NCI-H187 (cell line): ENCODE measurements at regions not wholly inside any gene's neighbourhood (a gene's known extent, or its start where the extent isn't known, plus 50 kb on each side); places are given as distances from the start of the nearest gene placed in this dataset.
"Not testable (repeated sequence)": the region's sequence is repeated elsewhere in the genome, so short reads cannot be mapped to it uniquely, and the experiment has no call there.

Experiments used
- DNase-seq, 2 experiments: peaks; one replicate each; lab custom pipeline; 2025; lab: John Stamatoyannopoulos, UW

GRCh38 chr12:9449657-9450126, 158.0 kb downstream of the KLRB1 start:
- not testable (repeated sequence) for DNase-seq

- no peak for DNase-seq
Observed at GRCh38 chr12:9449181-9449580, 158.5 kb downstream of the KLRB1 start.

GRCh38 chr12:9448648-9449047, 159.1 kb downstream of the KLRB1 start:
- DNase-seq, result not testable (repeated sequence)

GRCh38 chr12:9447791-9448614, 159.7 kb downstream of the KLRB1 start:
- peak; percentile 24 to 64 for DNase-seq

- DNase-seq, result not testable (repeated sequence)
Observed at GRCh38 chr12:9446883-9447761, 160.6 kb downstream of the KLRB1 start.

- DNase-seq, result not testable (repeated sequence)
Observed at GRCh38 chr12:9440428-9440827, 167.3 kb downstream of the KLRB1 start.

GRCh38 chr12:9435682-9436081, 172.0 kb downstream of the KLRB1 start:
- not testable (repeated sequence) for DNase-seq

GRCh38 chr12:9430385-9430784, 177.3 kb downstream of the KLRB1 start:
- DNase-seq, result not testable (repeated sequence)

GRCh38 chr12:9428856-9429255, 178.9 kb downstream of the KLRB1 start:
- not testable (repeated sequence) for DNase-seq

- not testable (repeated sequence) for DNase-seq
Observed at GRCh38 chr12:9425429-9425828, 182.3 kb downstream of the KLRB1 start.

- DNase-seq, result not testable (repeated sequence)
Observed at GRCh38 chr12:9424175-9424740, 183.5 kb downstream of the KLRB1 start.

GRCh38 chr12:9422689-9423088, 185.0 kb downstream of the KLRB1 start:
- not testable (repeated sequence) for DNase-seq

GRCh38 chr12:9421520-9422086, 186.1 kb downstream of the KLRB1 start:
- DNase-seq, result not testable (repeated sequence)

- DNase-seq, result not testable (repeated sequence)
Observed at GRCh38 chr12:9420817-9421519, 186.7 kb downstream of the KLRB1 start.

- DNase-seq, result not testable (repeated sequence)
Observed at GRCh38 chr12:9418669-9419041, 189.1 kb downstream of the KLRB1 start.

GRCh38 chr12:9417947-9418668, 189.6 kb downstream of the KLRB1 start:
- not testable (repeated sequence) for DNase-seq

GRCh38 chr12:9417341-9417740, 190.4 kb downstream of the KLRB1 start:
- DNase-seq, result not testable (repeated sequence)

- DNase-seq, result not testable (repeated sequence)
Observed at GRCh38 chr12:9416346-9416745, 191.4 kb downstream of the KLRB1 start.

- DNase-seq, result not testable (repeated sequence)
Observed at GRCh38 chr12:9415898-9416297, 191.8 kb downstream of the KLRB1 start.

GRCh38 chr12:9413862-9414261, 193.9 kb downstream of the KLRB1 start:
- not testable (repeated sequence) for DNase-seq
